Body of pancreas (tissue), 4 donors: ENCODE measurements at regions not wholly inside any gene's neighbourhood (a gene's known extent, or its start where the extent isn't known, plus 50 kb on each side); places are given as distances from the start of the nearest gene placed in this dataset.

Experiments used
- ATAC-seq: fragments of 150-250 bp; one replicate; pipeline ENCODE4 v1.9.1; 2016
- DNase-seq, 4 donors: peaks; one replicate each; pipeline ENCODE4 v3.0.0-alpha.2; 2019
- H3K27ac ChIP-seq, 4 donors: fragments of 200-600 bp; sonication (generic); 1 replicate in 3 of 4; 2 replicates in 1 of 4; pipeline versions ENCODE4 v1.5.1 to v1.6.1; 2016 to 2019; ENCODE audit warnings: mild to moderate bottlenecking in 1 of 4, mixed read lengths in 1 of 4, moderate library complexity in 1 of 4
- H3K27me3 ChIP-seq, 2 donors: fragments of 200-600 bp; sonication (generic); one replicate each; pipeline ENCODE4 v1.6.0; 2016; ENCODE audit warnings: mild to moderate bottlenecking in 1 of 2
- H3K36me3 ChIP-seq, 2 donors: fragments of 200-600 bp; sonication (generic); replicated peaks in 1 of 2; 2 replicates each; pipeline ENCODE4 v1.5.1; 2016; ENCODE audit warnings: low read depth in 2 of 2; ENCODE audit not compliant: insufficient read depth in 1 of 2
- H3K4me1 ChIP-seq: fragments of 200-600 bp; sonication (generic); one replicate; pipeline ENCODE4 v1.6.0; 2016
- H3K4me3 ChIP-seq, 2 donors: fragments of 200-600 bp; sonication (generic); 1 replicate in 1 of 2; 2 replicates in 1 of 2; pipeline ENCODE4 v1.5.1; 2016 to 2019
- H3K9me3 ChIP-seq, 3 donors: fragments of 200-600 bp; sonication (generic); 1 replicate in 2 of 3; 2 replicates in 1 of 3; pipeline ENCODE4 v1.5.1; 2016
- POLR2A ChIP-seq, 3 donors: fragments of 450-650 bp; IDR thresholded peaks; one replicate each; pipeline ENCODE4 v1.6.1; 2016; ENCODE audit warnings: antibody characterized with exemption in 3 of 3, mild to moderate bottlenecking in 2 of 3
- WGBS, 2 donors: methylation state at CpG; one replicate each; pipeline ENCODE4 v1.1.5; 2017; 5-methylcytosine and 5-hydroxymethylcytosine counted together
- intact Hi-C: fragments of 100-400 bp; cut with DNase I; formaldehyde crosslinking; loops from one replicate; pipeline ENCODE4 v1.15.1; 2023
- TF ChIP-seq, protein P1 (sequence below), 7 experiments: fragments of 450-650 bp in 4 of 7; fragments of 200-600 bp in 3 of 7; sonication (generic) in 3 of 7; IDR thresholded peaks; one replicate each; pipeline ENCODE4 v1.5.1; 2016 to 2019; ENCODE audit warnings: antibody characterized with exemption in 7 of 7

- intact Hi-C loops, result no loop called here
- Histone ChIP-seq H3K27me3 (no peaks in the 10 kb centered on the region), H3K4me3 (no peak overlapping the region), H3K36me3 (no peaks in the 10 kb centered on the region), H3K9me3 (no peaks in the 10 kb centered on the region), H3K27ac (no peak overlapping the region), H3K4me1 (no peaks in the 10 kb centered on the region)
- ATAC-seq (no peak), DNase-seq (no peak)
- WGBS, 2 donors, result 88 to 93% methylated on average over 6 to 15 of the region's 15 CpGs
- TF ChIP-seq, protein P1, sequence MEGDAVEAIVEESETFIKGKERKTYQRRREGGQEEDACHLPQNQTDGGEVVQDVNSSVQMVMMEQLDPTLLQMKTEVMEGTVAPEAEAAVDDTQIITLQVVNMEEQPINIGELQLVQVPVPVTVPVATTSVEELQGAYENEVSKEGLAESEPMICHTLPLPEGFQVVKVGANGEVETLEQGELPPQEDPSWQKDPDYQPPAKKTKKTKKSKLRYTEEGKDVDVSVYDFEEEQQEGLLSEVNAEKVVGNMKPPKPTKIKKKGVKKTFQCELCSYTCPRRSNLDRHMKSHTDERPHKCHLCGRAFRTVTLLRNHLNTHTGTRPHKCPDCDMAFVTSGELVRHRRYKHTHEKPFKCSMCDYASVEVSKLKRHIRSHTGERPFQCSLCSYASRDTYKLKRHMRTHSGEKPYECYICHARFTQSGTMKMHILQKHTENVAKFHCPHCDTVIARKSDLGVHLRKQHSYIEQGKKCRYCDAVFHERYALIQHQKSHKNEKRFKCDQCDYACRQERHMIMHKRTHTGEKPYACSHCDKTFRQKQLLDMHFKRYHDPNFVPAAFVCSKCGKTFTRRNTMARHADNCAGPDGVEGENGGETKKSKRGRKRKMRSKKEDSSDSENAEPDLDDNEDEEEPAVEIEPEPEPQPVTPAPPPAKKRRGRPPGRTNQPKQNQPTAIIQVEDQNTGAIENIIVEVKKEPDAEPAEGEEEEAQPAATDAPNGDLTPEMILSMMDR (IDR thresholded peaks at IDR 0.05), result no peak
- TF ChIP-seq POLR2A (IDR thresholded peaks at IDR 0.05), result no peak
Measured at GRCh38 chr16:86181526-86181925, 282.6 kb downstream of the IRF8 start.

GRCh38 chr16:86184185-86184584, 285.2 kb downstream of the IRF8 start:
- no peak overlapping the region for H3K27ac ChIP-seq
- no peak for TF ChIP-seq POLR2A (IDR thresholded peaks at IDR 0.05)
- TF ChIP-seq, protein P1 (IDR thresholded peaks at IDR 0.05), result no peak
- H3K4me1 ChIP-seq, result no peaks in the 10 kb centered on the region
- WGBS, 2 donors, result 70 to 79% methylated on average over 6 of the region's 6 CpGs
- intact Hi-C loops, result no loop called here
- H3K4me3 ChIP-seq, result no peak overlapping the region
- DNase-seq (no peak), ATAC-seq (no peak)
- no peaks in the 10 kb centered on the region for H3K36me3 ChIP-seq
- no peaks in the 10 kb centered on the region for H3K27me3 ChIP-seq
- H3K9me3 ChIP-seq, result no peaks in the 10 kb centered on the region

DNA sequence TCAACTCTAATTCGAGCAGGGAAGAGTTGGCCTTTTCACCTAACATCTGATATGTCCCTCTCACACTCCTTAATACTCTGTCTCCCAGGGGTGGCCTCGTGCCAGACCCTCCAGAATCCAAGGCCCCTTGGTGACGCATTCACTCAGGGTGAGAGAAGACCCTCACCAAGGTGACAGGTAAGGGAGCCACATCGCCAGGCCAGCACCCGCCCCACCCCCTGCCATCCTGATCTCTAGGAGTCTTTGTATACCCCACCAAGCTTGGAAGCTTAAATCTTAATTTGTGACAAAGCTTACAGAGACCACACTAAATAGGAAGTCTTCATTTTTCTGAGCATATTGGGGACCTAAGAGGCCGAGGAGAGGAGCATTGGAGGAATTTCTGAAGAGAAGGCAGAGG, 286.1 kb downstream of the IRF8 start:
- 52 to 71% methylated on average over 5 to 6 of the region's 6 CpGs for WGBS, 2 donors
- Histone ChIP-seq H3K9me3 (no peaks in the 10 kb centered on the region), H3K4me3 (no peak overlapping the region), H3K4me1 (no peaks in the 10 kb centered on the region), H3K36me3 (no peaks in the 10 kb centered on the region), H3K27me3 (no peaks in the 10 kb centered on the region), H3K27ac (no peak overlapping the region)
- TF ChIP-seq POLR2A (IDR thresholded peaks at IDR 0.05), result no peak
- TF ChIP-seq, protein P1 (IDR thresholded peaks at IDR 0.05), result no peak
- ATAC-seq (no peak), DNase-seq (no peak)
- intact Hi-C loops, result no loop called here

DNA sequence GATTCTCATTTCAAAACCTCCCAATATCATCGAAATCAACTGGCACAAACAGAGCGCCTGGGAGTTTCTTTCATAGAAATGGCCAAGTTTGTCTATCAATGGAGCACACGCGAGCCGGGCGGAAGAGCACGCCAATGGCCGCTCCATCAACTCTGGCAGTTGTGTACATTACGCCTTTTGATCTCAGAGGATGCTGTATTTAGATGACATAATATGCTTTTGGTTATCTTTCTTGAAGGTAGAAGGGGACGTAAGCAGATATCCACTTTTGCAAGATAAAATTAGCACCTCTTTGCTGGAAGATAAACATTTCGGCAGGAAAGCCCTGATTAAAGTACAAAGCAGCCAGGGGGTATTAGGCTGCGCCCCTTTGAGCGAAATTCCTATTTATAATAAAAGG, 287.4 kb downstream of the IRF8 start:
- no peak for ATAC-seq
- no peaks in the 10 kb centered on the region for H3K27me3 ChIP-seq
- TF ChIP-seq, protein P1 (IDR thresholded peaks at IDR 0.05), result no peak
- TF ChIP-seq POLR2A (IDR thresholded peaks at IDR 0.05), result no peak
- H3K4me1 ChIP-seq, result no peaks in the 10 kb centered on the region
- no peak for DNase-seq
- 78 to 86% methylated on average over 13 of the region's 13 CpGs for WGBS, 2 donors
- intact Hi-C loops, result no loop called here
- H3K27ac ChIP-seq, result no peak overlapping the region
- H3K36me3 ChIP-seq, result no peaks in the 10 kb centered on the region
- H3K9me3 ChIP-seq, result no peaks in the 10 kb centered on the region
- H3K4me3 ChIP-seq, result no peak overlapping the region

DNA sequence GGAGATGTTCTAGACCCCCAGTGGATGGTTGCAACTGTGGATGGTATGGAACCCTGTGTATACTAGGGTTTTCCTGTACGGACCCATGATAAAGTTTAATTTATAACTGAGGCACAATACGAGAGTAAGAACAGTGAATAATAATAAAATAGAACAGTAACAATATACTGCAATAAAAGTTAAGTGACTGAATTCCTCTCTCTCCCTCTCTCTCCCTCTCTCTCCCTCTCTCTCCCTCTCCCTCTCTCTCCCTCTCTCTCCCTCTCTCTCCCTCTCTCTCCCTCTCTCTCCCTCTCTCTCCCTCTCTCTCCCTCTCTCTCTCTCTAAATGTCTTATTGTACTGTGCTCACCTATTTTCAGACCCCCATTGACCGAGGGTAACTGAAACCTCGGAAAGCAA, 291.0 kb downstream of the IRF8 start:
- no peak for DNase-seq
- TF ChIP-seq, protein P1 (IDR thresholded peaks at IDR 0.05), result no peak
- TF ChIP-seq POLR2A (IDR thresholded peaks at IDR 0.05), result no peak
- Histone ChIP-seq H3K4me1 (no peaks in the 10 kb centered on the region), H3K9me3 (no peaks in the 10 kb centered on the region), H3K27ac (no peak overlapping the region), H3K36me3 (no peaks in the 10 kb centered on the region), H3K27me3 (no peaks in the 10 kb centered on the region), H3K4me3 (no peak overlapping the region)
- intact Hi-C loops, result no loop called here
- 55 to 73% methylated on average over 4 of the region's 4 CpGs for WGBS, 2 donors
- no peak for ATAC-seq
